Tibial artery (tissue), 4 donors: ENCODE measurements at regions not wholly inside any gene's neighbourhood (a gene's known extent, or its start where the extent isn't known, plus 50 kb on each side); places are given as distances from the start of the nearest gene placed in this dataset.

ENCODE experiments used
- DNase-seq, 2 donors: peaks; one replicate each; pipeline ENCODE4 v3.0.0-alpha.2; 2019
- H3K27ac ChIP-seq, 2 donors: fragments of 200-600 bp; sonication (generic) in 1 of 2; 1 replicate in 1 of 2; 2 replicates in 1 of 2; pipeline ENCODE4 v1.5.1; 2018 to 2019; ENCODE audit warnings: mild to moderate bottlenecking in 1 of 2
- H3K27me3 ChIP-seq, 2 donors: fragments of 200-600 bp; sonication (generic) in 1 of 2; one replicate each; pipeline versions ENCODE4 v1.5.1 to v1.6.0; 2016 to 2019
- H3K36me3 ChIP-seq, 3 donors: fragments of 200-600 bp; sonication (generic) in 2 of 3; one replicate each; pipeline ENCODE4 v1.5.1; 2016 to 2019; ENCODE audit warnings: mild to moderate bottlenecking in 2 of 3
- H3K4me1 ChIP-seq, 4 donors: fragments of 200-600 bp; sonication (generic) in 2 of 4; 1 replicate in 3 of 4; 2 replicates in 1 of 4; pipeline ENCODE4 v1.5.1; 2016 to 2019
- H3K4me3 ChIP-seq, 2 donors: fragments of 200-600 bp; sonication (generic) in 1 of 2; 1 replicate in 1 of 2; 2 replicates in 1 of 2; pipeline ENCODE4 v1.5.1; 2018 to 2019; ENCODE audit warnings: mild to moderate bottlenecking in 2 of 2
- H3K9me3 ChIP-seq, 3 donors: fragments of 200-600 bp; sonication (generic) in 1 of 3; one replicate each; pipeline ENCODE4 v1.5.1; 2016 to 2019
- CTCF ChIP-seq, 2 experiments: fragments of 200-600 bp in 1 of 2; fragments of 450-650 bp in 1 of 2; IDR thresholded peaks; one replicate each; pipeline ENCODE4 v1.5.1; 2017 to 2019; ENCODE audit warnings: antibody characterized with exemption in 2 of 2, mild to moderate bottlenecking in 1 of 2, moderate library complexity in 1 of 2
- intact Hi-C: fragments of 100-400 bp; cut with DNase I; formaldehyde crosslinking; loops from one replicate; pipeline ENCODE4 v1.15.0; 2023; ENCODE audit warnings: low total_unique reads

GRCh38 chr14:49527221-49527620, 59.0 kb downstream of the RPS29 start:
- no peaks in the 10 kb centered on the region for H3K4me1 ChIP-seq
- H3K27ac ChIP-seq, result no peak overlapping the region
- intact Hi-C loops, result no loop called here
- no peaks in the 10 kb centered on the region for H3K36me3 ChIP-seq
- H3K4me3 ChIP-seq, result no peak overlapping the region
- H3K9me3 ChIP-seq, result no peaks in the 10 kb centered on the region
- no peaks in the 10 kb centered on the region for H3K27me3 ChIP-seq
- no peak for TF ChIP-seq CTCF (IDR thresholded peaks at IDR 0.05)
- no peak for DNase-seq

GRCh38 chr14:49526101-49526500, 60.1 kb downstream of the RPS29 start:
- no peaks in the 10 kb centered on the region for H3K9me3 ChIP-seq
- H3K27me3 ChIP-seq, result no peaks in the 10 kb centered on the region
- no peak for TF ChIP-seq CTCF (IDR thresholded peaks at IDR 0.05)

GRCh38 chr14:49516286-49516685, 69.9 kb downstream of the RPS29 start:
- Histone ChIP-seq H3K9me3 (no peaks in the 10 kb centered on the region), H3K27ac (no peak overlapping the region), H3K36me3 (no peaks in the 10 kb centered on the region), H3K4me3 (no peak overlapping the region), H3K4me1 (no peaks in the 10 kb centered on the region), H3K27me3 (no peaks in the 10 kb centered on the region)
- intact Hi-C loops, result no loop called here
- no peak for TF ChIP-seq CTCF (IDR thresholded peaks at IDR 0.05)
- DNase-seq, result no peak

More at GRCh38 chr14:49526101-49526500, 60.1 kb downstream of the RPS29 start:
- H3K4me3 ChIP-seq, result no peak overlapping the region
- intact Hi-C loops, result no loop called here
- H3K27ac ChIP-seq, result no peak overlapping the region
- no peaks in the 10 kb centered on the region for H3K4me1 ChIP-seq
- DNase-seq, result no peak
- H3K36me3 ChIP-seq, result no peaks in the 10 kb centered on the region

DNA sequence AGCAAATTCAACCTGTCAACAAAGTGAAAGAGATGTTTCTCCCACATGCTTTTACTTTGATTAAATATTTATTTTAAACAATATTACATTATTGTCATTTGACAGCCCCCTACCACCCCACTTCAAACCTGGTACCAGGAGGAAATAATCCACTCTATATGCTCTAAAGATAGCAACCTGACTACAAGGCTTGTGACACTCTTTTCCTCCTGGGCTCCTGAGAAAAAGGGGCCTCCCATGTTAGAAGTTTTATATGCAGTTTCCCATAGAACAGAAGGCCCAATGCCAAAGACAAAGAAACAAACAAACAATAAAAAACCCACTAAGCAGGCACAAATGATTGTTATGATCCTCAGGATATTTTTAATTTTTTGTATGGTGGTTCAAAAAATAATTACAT, 73.6 kb downstream of the RPS29 start:
- Histone ChIP-seq H3K4me1 (no peaks in the 10 kb centered on the region), H3K9me3 (peaks cover 0 to 3% (median 0%) of the 10 kb centered on the region in 3 donors), H3K27me3 (no peaks in the 10 kb centered on the region), H3K4me3 (no peak overlapping the region), H3K36me3 (no peaks in the 10 kb centered on the region), H3K27ac (no peak overlapping the region)
- intact Hi-C loops, result no loop called here
- no peak for DNase-seq
- no peak for TF ChIP-seq CTCF (IDR thresholded peaks at IDR 0.05)

DNA sequence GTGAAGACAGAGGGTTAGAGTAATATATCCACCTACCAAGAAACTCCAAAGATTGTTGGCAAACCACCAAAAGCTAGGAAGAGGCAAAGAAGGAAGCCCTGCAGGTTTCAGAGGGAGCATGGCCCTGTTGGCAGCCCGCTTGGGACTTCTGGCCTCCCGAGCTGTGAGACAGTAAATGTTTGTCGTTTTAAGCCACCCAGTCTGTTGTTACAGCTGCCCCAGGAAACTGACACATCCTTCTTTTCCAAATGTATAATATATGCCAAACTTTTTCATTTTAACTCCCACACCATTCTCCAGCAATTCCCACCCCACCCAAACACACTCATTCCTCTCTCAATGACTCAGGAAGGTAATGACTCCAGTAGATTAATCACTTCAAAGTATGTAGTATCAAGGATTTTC, 74.0 kb downstream of the RPS29 start:
- H3K4me3 ChIP-seq, result no peak overlapping the region

More for the DNA sequence above, 74.0 kb downstream of the RPS29 start:
- no peak for DNase-seq
- intact Hi-C loops, result no loop called here
- Histone ChIP-seq H3K9me3 (peaks cover 0 to 4% (median 0%) of the 10 kb centered on the region in 3 donors), H3K27me3 (no peaks in the 10 kb centered on the region), H3K4me1 (no peaks in the 10 kb centered on the region), H3K27ac (no peak overlapping the region), H3K36me3 (no peaks in the 10 kb centered on the region)
- no peak for TF ChIP-seq CTCF (IDR thresholded peaks at IDR 0.05)
